AG09309 (cell line): ENCODE measurements at regions not wholly inside any gene's neighbourhood (a gene's known extent, or its start where the extent isn't known, plus 50 kb on each side); places are given as distances from the start of the nearest gene placed in this dataset.

Experiments used
- DNase-seq: peaks from one replicate; pipeline ENCODE4 v3.0.0-alpha.2; 2010; ENCODE audit warnings: low read depth
- H3K4me3 ChIP-seq: 2 replicates; pipeline ENCODE4 v1.5.1; 2011; ENCODE audit warnings: mild to moderate bottlenecking, low read depth, low read length, moderate library complexity; ENCODE audit not compliant: control insufficient read depth
- CTCF ChIP-seq: IDR thresholded peaks from 2 replicates; pipeline ENCODE4 v1.5.1; 2011; ENCODE audit warnings: mild to moderate bottlenecking, low read depth, low read length, inconsistent platforms; ENCODE audit not compliant: insufficient read depth, control insufficient read depth; ENCODE audit errors: missing control alignments

GRCh38 chrX:39755143-39756032 lies 342.4 kb downstream of the BCOR start:
- no peak for TF ChIP-seq CTCF
- no peak overlapping the region for H3K4me3 ChIP-seq
- peak; percentile 83 for DNase-seq

DNA sequence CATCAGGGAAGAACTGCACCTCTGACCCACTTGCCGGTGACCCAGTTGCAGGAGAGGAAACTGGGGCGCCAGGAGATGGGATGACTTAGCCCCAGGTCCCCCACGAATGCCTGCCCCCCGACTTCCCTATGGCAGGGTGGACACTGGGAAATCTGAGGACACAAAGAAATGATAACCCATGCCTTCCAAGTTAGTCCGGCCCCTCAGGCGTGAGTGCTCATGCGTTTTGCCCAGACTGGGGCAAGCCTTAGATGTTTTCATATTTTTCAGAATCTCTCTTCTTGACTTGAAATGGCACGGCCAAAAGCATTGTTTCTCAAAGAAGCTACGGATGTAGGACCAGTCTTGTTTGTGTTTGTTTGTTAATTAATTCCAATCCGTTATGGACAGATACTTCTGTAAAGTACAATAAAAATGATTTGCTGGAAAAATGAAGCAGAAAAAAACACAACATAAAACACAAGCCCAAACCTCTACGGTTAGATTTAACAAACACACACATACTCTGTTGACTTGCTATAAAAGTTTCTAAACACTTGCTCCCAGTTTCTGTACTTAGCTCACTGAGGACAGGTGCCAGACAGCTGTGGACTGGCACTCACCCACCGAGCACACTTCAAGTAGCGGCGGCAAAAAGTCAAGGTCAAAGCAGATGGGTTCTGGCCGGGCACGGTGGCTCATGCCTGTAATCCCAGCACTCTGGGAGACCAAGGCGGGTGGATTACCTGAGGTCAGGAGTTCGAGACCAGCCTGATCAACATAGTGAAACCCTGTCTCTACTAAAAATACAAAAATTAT lies 341.5 kb downstream of the BCOR start:
- DNase-seq = no peak
- no peak for TF ChIP-seq CTCF
- H3K4me3 ChIP-seq = no peak overlapping the region

GRCh38 chrX:39757971-39758370 lies 339.8 kb downstream of the BCOR start:
- DNase-seq = peak; percentile 62
- H3K4me3 ChIP-seq = no peak overlapping the region
- no peak for TF ChIP-seq CTCF

GRCh38 chrX:39758791-39759525 lies 338.8 kb downstream of the BCOR start:
- TF ChIP-seq CTCF = no peak
- H3K4me3 ChIP-seq = no peak overlapping the region
- DNase-seq = no peak

- no peak for TF ChIP-seq CTCF
- H3K4me3 ChIP-seq = no peak overlapping the region
- no peak for DNase-seq
These were observed 338.1 kb downstream of the BCOR start for GRCh38 chrX:39759526-39760224.

DNA sequence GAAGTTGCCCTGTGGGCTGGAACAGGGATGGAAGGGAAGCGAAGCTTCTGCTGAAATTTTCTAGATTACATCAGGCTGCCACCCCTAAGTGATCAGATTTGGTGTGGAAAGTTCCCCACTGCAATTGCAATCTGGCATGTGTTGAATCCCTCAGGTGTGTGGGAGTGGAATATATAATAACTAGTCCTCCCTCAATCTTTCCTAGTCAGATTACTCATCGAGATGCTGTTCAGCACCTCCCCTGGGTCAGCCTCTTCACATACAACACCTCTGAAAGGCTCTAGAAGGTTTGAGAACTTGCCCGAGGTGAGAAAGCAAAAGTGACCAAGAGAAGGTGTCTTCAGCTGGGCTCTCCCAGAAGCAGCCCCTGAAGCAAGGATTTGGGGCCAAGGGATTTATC lies 336.8 kb downstream of the BCOR start:
- no peak overlapping the region for H3K4me3 ChIP-seq
- no peak for DNase-seq
- TF ChIP-seq CTCF = no peak
